LNCaP clone FGC (cell line): ENCODE measurements at regions not wholly inside any gene's neighbourhood (a gene's known extent, or its start where the extent isn't known, plus 50 kb on each side); places are given as distances from the start of the nearest gene placed in this dataset.

Experiments
- DNase-seq: peaks from one replicate; pipeline ENCODE4 v3.0.0-alpha.2; 2011; ENCODE audit warnings: low read depth
- H3K4me3 ChIP-seq: 2 replicates; pipeline ENCODE4 v1.5.1; 2011; ENCODE audit warnings: mild to moderate bottlenecking, low read depth, low read length, control low read depth
- CTCF ChIP-seq: IDR thresholded peaks from 2 replicates; pipeline ENCODE4 v1.5.1; 2012; ENCODE audit warnings: mild to moderate bottlenecking; ENCODE audit not compliant: control insufficient read depth, insufficient read depth; ENCODE audit errors: extremely low read depth

- no peak for DNase-seq
- no peak overlapping the region for H3K4me3 ChIP-seq
- peak; percentile 20 for TF ChIP-seq CTCF
Measured at GRCh38 chrX:15973299-15973698, 118.7 kb upstream of the AP1S2 start.

GRCh38 chrX:15971696-15972095, 117.1 kb upstream of the AP1S2 start:
- H3K4me3 ChIP-seq = no peak overlapping the region
- no peak for DNase-seq
- TF ChIP-seq CTCF = no peak

- no peak for DNase-seq
- no peak for TF ChIP-seq CTCF
- H3K4me3 ChIP-seq = no peak overlapping the region
Measured at GRCh38 chrX:15963858-15964257, 109.2 kb upstream of the AP1S2 start.

- TF ChIP-seq CTCF = no peak
- H3K4me3 ChIP-seq = no peak overlapping the region
- DNase-seq = no peak
Measured at GRCh38 chrX:15960237-15960636, 105.6 kb upstream of the AP1S2 start.

GRCh38 chrX:15956681-15957080, 102.1 kb upstream of the AP1S2 start:
- TF ChIP-seq CTCF = no peak
- DNase-seq = no peak
- H3K4me3 ChIP-seq = no peak overlapping the region

- DNase-seq = no peak
- no peak for TF ChIP-seq CTCF
- no peak overlapping the region for H3K4me3 ChIP-seq
Measured at GRCh38 chrX:15953801-15954200, 99.2 kb upstream of the AP1S2 start.

GRCh38 chrX:15952212-15952611, 97.6 kb upstream of the AP1S2 start:
- TF ChIP-seq CTCF = no peak
- no peak for DNase-seq
- H3K4me3 ChIP-seq = no peak overlapping the region
